C1 segment of cervical spinal cord (tissue), 14 donors: ENCODE measurements at regions not wholly inside any gene's neighbourhood (a gene's known extent, or its start where the extent isn't known, plus 50 kb on each side); places are given as distances from the start of the nearest gene placed in this dataset.

Experiments
- DNase-seq, 14 donors: peaks; one replicate each; lab custom pipeline; 2025; lab: John Stamatoyannopoulos, UW

- no peak for DNase-seq
Observed at GRCh38 chr4:31106419-31106818, 386.2 kb downstream of the PCDH7 start.

GRCh38 chr4:31107362-31107761, 387.2 kb downstream of the PCDH7 start:
- DNase-seq, result no peak

- no peak for DNase-seq
Observed at GRCh38 chr4:31108762-31109161, 388.6 kb downstream of the PCDH7 start.

DNA sequence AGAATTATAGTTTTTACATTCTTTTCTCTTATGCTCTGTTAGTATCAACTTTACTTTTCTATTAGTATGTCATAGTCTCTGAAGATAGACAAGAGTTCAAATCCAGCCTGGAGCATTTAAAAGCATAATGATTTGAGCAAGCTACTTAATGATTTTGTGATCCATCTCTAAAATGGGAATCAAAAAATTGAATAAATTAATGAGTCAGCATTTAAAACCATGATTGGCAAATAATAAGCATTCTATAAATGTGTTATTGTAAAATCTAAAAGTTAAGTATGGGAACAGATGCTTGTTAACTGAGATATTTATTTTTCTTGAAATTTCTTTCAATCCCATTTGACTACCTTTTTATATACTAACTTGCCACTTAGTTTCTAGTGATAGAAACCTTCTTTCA, 391.6 kb downstream of the PCDH7 start:
- DNase-seq, result no peak

DNA sequence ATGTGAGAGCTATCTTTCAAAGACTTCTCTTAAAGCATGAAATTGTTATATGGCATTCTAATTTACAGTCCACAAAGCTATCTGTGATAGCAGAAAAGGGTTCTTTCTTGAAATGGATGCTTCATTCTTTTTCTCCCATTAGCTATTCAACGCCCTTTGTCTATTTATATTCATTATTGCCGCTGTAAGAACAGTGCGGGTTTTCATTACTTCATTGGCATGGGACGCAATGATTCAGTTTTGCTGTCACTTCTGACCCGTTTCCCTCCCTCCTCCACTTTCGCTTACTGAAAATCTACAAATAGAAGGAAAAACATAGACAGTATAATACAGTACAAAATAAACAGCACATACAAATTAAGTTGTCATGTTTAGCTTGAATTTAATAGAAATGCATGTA, 394.6 kb downstream of the PCDH7 start:
- DNase-seq, result no peak

DNA sequence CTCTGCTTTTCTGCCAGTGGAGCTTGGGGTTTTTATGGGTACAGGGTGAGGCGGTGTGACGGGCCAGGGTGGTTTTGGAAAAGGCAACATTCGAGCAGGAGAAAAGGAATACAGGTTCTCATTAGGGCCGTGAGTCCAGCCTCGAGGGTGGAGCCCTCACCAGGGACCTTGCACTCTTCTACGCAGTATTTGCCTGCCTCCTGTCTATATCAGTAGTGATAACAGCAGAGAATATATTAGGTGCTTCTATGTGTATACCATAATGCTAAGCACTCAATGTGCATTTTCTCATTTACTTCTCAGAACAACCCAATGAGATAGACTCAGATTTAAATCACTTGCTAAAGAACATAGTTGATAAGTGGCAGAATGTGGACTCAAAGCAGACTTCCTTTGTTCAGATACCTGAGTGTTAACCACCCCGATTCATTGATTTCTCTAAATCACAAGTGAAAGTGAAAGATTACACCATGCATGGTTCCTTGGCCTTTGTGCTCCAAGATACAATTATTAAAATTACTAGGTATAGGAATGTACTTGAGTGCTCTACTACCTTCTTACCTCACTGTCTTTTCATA, 403.9 kb downstream of the PCDH7 start:
- DNase-seq, result no peak

DNA sequence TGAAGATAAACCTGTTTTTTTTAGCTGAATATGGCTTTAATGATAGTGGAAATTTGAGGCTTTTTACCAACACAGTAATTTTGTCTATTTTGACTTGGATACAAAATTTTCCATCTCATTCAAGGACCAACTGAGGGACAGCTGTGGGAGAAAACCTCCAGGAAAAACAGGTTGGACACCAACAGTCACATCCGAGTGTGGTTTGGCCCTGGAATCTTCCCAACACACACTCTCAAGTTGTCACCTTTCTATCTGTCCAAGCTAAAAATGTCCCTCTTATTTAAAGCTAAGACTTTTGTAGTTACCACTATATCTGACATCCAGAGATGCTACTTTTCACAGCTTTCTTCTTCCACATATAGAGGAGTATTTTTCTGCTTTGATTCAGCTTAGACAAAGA, 404.9 kb downstream of the PCDH7 start:
- no peak for DNase-seq

GRCh38 chr4:31125496-31125895, 405.3 kb downstream of the PCDH7 start:
- no peak for DNase-seq

GRCh38 chr4:31126881-31127398, 406.8 kb downstream of the PCDH7 start:
- no peak for DNase-seq

- DNase-seq, result no peak
Observed at GRCh38 chr4:31130930-31131329, 410.8 kb downstream of the PCDH7 start.

GRCh38 chr4:31134720-31135119, 414.6 kb downstream of the PCDH7 start:
- no peak for DNase-seq

DNA sequence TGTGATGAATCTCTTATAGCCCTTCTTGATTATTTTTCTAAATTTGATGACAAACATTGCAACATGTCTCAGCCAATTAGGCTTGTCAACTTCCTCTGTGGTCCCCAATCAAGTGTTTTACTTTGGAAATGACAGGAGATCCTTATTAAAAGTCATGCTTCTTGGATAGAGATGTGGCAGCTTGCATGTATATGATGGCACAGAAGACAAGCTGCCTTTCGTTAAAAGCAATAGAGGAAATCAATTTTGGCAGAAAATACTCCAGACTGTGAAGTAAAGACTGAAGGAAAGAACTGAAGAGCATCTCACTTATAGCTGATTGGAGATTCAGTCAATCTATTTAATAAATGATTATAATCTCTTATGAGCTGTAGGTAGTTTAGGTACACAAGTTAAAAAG, 419.6 kb downstream of the PCDH7 start:
- DNase-seq, result no peak

- DNase-seq, result no peak
Observed at GRCh38 chr4:31141095-31141831, 421.1 kb downstream of the PCDH7 start.

- no peak for DNase-seq
Observed at GRCh38 chr4:31141832-31142142, 421.6 kb downstream of the PCDH7 start.

DNA sequence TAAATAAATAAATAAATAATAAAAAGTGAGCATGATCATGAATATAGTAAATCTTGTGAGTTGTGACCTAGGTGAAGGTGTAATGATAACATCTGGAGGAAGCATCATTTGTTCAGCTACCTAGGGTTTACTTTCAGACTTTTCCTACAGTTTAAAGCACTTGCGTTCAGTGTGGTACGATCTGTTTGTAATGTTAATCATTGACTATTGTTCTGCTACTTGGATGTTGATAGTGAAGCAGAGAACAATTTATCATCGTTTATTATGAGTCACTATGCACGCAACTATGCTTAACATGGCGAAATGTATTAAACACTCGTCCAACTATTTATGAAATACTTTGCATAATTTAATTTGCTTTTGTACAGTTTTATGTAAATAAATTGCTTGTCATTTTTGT, 426.2 kb downstream of the PCDH7 start:
- no peak for DNase-seq

DNA sequence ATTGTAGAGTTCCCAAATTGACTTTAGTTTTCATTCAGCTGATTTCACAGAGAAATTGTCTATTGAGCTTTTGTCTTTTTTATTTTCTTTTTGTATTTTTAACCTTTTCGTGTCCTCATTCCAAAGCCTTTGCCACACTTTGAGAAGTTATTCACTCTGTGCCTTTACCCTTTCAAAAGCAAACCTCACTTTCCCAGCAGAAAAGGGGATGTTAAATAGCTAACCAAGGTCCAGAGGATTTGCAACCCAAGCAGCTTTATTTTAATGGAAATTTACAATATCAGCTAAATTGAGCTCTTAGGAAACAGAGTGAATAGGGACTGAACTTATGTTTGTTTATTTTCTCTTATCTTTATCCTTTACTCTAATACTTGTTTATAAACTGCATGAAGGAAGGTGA, 428.8 kb downstream of the PCDH7 start:
- no peak for DNase-seq

DNA sequence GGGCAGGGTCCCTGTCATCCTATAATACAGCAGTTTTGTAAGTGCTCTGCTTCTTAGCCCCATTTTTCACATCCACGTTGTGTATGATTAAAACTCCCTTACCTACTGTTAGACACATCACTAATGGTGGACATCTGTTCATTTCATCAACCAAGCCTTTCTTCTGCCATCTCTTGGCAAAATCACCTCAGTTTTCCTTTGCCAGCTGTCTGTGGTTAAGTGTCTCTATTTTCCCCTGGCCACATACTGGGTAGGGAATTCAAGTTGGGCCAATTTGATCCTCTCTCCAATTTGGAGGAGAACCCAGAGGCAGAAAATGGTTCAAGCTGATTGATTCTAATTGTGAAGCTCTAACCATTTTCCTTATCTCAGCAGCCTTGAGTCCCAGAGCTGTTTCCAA, 436.1 kb downstream of the PCDH7 start:
- no peak for DNase-seq

DNA sequence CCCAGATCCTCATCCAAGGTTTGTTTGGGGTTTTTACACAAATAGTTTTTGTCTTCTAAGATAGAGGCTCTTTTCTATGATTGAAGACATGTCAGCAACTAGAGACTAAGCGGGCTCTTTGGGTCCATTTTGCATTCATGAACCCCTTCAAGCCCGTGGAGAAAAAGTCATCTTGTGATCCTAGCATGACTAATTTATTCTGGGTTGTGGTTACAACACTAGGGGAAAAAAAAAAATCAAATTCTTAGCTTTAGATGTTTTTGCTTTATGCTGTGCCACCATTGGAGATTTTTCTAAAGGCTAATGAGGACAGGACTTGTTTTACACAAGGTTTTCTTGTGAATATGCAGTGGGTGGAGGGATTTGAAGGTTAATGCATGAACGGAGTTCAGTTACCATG, 440.0 kb downstream of the PCDH7 start:
- no peak for DNase-seq

DNA sequence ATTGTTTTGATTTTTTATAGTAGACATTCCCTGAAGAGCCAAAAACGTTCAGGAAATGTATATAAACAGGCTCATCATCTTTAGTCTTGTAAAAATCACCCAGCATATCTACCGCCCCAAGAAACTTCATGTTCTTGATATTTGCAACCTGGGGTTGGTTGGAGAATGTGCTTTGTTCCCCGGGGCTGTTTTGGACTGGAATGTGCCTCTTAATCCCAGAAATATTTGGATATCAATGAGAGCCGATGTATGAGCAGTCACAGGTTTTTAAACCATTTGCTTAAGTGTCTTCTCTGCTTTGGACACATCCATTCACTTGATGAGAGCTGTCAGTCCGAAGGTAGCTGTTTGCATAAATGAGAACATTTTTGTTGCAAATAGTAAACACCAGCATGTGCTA, 449.7 kb downstream of the PCDH7 start:
- DNase-seq, result no peak

DNA sequence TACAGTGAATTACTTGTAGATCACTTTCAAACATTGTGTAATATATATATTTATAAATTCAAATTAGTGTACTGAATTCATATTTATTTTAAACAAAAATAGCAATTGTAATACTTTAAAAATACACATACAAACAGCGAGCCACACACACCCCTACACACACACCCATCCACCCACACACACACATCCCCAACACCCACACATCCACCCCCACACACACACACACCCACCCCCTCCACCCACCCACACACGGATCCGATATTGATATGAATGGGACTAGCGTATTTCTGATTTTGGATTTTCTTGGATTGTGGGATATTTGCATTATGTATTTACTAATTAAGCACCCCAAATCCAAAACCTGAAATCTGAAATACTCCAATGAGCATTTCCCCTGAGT, 451.2 kb downstream of the PCDH7 start:
- DNase-seq, result no peak

DNA sequence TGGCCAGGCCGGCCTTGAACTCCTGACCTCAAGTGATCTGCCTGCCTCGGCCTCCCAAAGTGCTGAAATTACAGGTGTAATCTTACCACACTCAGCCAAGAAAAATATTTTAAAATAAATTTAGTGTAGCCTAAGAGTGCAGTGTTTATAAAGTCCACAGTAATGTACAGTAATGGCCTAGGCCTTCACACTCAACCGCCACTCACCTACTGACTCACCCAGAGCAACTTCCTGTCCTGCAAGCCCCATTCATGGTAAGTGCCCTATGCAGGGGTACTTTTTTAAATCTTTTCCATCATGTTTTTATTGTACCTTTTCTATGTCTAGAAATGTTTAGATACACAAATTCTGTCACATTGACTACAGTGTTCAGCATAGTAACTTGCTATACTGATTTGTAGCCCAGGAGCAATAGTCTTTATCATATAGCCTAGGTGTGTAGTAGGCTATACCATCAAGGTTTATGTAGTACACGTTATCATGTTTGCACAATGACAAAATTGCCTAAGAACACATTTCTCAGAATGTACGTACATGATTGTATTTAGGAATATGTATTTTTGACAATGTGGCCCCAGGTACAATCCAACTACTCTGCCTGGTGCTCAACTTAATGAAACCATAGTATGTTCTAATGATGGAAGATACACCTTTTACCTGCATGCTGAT, 455.2 kb downstream of the PCDH7 start:
- DNase-seq, result no peak

DNA sequence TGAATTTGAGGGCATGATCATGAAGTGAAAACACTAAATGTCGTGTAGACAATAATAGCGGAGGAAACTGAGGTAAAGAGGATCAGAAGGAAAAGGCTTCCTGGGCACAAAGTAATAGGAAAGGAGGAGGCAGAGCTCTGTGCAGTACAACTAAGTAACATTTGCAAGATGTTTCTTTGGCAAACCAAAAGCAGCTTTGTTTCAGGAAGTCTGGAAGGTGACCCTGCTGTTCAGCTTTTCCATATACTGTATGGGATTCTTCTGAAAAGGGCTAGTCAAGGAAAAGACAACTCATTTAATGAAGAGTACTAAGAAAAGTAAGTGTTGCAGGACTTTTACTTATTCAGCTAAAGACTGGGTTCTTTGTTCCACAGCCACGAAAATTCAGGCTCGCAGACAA, 463.1 kb downstream of the PCDH7 start:
- DNase-seq, result no peak

DNA sequence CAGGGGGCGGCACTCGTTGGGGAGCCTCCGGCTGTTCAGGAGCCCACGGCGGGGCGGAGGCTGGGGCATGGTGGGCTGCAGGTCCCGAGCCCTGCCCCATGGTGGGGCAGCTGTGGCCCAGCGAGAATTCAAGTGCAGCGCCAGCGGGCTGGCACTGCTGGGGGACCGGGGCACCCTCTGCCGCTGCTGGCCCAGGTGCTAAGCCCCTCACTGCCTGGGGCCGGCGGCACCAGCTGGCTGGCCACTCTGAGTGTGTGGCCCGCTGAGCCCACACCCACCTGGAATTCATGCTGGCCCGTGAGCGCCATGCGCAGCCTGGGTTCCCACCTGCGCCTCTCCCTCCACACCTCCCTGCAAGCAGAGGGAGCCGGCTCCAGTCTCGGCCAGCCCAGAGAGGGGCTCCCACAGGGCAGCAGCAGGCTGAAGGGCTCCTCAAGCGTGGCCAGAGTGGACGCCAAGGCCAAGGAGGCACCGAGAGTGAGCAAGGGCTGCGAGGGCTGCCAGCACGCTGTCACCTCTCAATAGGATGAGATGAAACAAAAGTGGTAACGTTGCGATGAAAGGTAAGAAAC, 464.9 kb downstream of the PCDH7 start:
- DNase-seq, result no peak
